Loucy (cell line): ENCODE measurements at regions not wholly inside any gene's neighbourhood (a gene's known extent, or its start where the extent isn't known, plus 50 kb on each side); places are given as distances from the start of the nearest gene placed in this dataset.

Source experiments
- CTCF ChIP-seq: fragments of 200-600 bp; sonication (generic); conservative IDR thresholded peaks from 2 replicates; pipeline ENCODE4 v1.5.1; 2014; ENCODE audit warnings: mild to moderate bottlenecking, antibody characterized with exemption, low read length
- EZH2phosphoT487 ChIP-seq: fragments of 200-600 bp; IDR thresholded peaks from 2 replicates; pipeline ENCODE4 v1.6.1; 2018; ENCODE audit warnings: antibody characterized with exemption, mild to moderate bottlenecking, moderate library complexity, borderline replicate concordance

GRCh38 chr13:39957868-39958677, 302.6 kb downstream of the COG6 start:
- no peak for TF ChIP-seq CTCF
- TF ChIP-seq EZH2phosphoT487, result no peak
